Activated CD4-positive, CD25-positive, alpha-beta regulatory T cell (primary cell): ENCODE measurements at regions not wholly inside any gene's neighbourhood (a gene's known extent, or its start where the extent isn't known, plus 50 kb on each side); places are given as distances from the start of the nearest gene placed in this dataset.
"Not testable (repeated sequence)": the region's sequence is repeated elsewhere in the genome, so short reads cannot be mapped to it uniquely, and the experiment has no call there.

Source experiments
- DNase-seq, 4 experiments: peaks; one replicate each; lab custom pipeline; 2025; lab: John Stamatoyannopoulos, UW

DNA sequence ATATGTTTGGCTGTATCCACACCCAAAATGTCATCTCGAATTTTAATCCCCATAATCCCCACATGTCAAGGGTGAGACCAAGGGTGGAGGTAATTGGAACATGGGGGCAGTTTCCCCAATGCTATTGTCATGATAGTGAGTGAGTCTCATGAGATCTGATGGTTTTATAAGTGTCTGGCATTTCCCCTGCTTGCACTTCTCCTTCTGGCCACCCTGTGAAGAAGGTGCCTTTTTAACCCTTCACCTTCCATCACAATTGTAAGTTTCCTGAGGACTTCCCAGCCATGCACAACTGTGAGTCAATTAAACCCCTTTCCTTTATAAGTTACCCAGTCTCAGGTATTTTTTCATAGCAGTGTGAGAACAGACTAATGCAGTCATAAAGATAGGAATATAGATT, 216.7 kb upstream of the SSTR1 start:
- no peak for DNase-seq

DNA sequence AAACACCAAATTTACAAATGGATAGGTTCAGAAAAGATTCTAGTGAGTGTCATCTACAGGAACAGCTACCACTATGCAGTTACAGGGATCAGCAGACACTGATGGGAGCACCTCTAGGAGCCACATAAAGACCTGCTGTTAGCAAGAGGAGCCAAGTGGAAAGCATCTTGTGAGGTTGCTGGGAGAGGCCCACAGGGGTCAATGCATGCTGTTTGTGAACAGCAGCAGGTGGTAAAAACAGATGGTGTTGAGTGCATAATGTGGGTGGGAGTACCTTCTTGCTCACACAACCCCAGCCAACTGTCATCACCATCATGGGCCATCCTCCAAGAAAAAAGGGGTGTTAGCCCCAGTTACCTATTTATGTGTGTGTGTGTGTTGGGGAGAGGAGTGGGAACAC, 215.2 kb upstream of the SSTR1 start:
- no peak for DNase-seq

DNA sequence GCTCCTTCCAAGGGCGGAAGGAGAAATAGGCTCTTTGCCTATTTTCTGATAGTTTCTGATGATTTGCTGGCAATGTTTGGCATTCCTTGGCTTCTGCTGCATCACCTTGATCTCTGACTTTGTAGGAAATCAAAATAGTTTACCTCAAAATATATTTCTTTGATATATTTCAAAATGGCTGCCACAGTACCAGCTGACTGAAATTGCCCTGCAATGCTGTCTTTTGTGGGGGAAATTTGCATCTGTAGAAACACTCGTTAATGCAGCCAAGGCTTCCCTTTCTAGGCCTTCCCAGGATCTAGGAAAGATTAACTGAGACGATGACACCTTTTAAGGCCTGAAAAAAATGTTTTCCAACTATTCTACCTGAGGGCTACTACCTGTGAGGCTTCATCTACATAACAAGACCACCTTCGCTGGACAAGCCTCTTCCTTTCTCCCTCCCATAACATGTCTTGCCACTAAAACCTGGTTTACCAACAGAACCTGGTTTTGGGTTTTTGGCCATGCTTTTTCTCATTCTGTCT, 212.8 kb upstream of the SSTR1 start:
- DNase-seq: no peak

DNA sequence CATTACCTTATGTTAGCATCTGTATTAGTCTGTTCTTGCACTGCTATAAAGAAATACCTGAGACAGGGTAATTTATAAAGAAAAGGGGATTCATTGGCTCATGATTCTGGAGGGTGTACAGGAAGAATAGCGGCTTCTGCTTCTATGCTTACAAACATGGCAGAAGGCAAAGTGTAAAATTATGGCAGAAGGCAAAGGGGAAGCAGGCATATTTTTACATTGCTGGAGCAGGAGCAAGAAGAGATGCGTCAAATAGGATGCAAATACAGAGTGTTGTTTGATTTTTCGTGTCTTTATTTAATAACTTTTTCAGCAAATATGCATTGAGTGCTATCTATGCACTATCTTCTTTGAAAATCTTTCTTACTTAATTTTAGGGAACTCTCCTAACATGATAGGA, 210.7 kb upstream of the SSTR1 start:
- DNase-seq: no peak

DNA sequence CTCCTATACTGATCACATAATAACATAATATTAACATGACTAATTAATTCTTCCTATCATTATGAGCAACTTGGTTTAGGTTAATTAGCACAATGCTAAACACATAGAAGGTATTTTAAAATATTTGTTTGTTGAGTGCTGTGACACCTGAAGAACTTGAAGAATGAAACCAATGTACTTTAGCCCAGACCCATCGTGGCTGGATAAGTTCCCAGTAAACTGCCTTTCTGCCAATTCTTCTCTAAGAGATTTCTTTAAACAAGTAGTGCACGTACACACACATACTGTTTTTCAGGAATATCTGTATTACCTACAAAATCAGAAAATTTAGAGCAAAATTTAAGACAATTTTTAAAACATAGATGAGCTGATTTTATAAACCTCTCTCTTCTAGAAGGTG, 207.4 kb upstream of the SSTR1 start:
- DNase-seq: no peak

DNA sequence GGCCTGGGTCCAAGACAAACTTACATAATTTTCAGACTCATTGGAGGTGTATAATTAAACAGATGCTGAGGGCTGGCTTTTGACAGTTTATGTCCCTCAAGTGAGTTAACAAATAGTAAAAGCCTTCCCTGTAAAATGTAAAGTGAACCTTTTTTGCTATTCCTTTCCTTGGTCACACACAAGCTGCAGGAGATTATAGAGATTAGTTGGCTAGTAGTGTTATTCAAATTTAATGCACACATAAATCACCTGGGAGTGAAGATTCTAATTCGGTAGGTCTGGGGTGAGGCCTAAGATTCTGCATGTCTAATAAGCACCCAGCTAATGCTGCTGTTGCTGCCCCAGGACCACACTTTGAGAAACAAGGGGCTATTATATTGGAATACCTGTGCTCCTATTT, 206.2 kb upstream of the SSTR1 start:
- no peak for DNase-seq

DNA sequence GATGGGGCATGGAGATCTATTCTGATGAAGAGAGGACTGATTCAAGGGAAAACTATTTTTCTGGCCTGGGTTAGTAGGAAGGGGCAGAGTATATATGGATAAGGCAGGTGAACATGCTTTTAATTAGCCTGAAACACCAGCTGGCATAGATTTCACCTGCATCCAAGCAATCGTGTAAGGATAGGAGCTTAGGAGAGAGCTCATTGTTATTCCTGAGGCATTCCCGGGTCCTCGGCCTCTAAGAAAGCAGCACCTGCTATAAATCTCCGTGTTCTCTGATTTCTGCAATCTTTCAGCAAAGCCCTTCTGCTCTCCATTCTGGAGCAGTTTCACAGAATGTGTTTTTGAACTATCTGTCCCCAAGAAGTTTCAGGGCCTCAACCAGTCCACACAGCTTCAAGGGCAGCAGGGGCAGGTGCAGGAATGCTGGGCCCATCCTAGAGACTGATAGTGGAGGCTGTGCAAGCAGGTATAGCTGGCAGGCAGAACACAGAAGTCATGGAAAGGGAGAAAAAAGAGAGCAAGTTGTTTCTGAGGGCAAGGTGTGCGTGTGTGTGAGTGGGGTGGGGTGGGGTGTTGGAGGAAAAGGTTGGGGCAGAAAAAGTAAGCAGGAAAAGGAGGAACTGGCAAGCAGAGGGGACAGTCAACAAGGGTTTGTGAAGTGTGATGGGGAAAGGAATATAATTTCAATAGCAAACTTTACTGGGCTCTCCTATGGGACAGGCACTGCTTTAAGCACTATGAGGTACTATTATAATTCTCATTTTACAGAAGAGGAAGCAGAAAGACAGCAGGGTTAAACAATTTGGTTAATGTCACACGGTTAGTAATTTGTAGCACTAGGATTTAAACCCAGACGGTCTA, 203.7 kb upstream of the SSTR1 start:
- no peak for DNase-seq

DNA sequence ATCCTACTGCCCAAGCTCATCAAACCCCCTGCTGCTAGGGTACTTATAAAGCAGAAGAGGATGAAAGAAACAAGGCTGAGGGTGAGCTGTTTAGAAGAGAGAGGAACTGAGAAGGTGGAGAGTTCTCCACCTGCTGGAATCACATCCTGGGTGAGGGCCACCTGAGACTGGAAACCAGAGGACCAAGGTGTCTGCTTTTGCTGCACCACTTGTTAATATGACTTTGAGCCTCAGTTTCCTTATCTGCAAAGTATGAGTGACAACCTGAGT, 203.2 kb upstream of the SSTR1 start:
- DNase-seq: no peak

DNA sequence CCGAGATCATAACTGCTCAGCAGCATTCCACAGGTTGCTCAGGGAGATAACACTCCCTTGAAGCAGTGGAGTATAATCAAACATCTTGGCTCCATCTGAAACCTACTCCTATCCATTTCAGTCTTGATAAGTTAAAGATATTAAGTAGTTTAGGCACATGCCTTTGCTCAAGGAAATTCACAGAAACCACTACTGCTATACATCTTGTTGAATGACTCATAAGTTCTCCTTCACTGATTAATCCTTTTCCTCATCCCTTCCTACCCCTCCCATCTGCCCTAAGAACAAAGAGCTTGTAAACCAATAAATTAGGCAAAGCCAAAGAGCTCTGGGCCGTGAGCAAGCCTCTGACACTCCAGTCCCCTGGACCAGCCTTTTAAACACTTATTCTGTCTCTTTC, 196.5 kb upstream of the SSTR1 start:
- DNase-seq: not testable (repeated sequence)

DNA sequence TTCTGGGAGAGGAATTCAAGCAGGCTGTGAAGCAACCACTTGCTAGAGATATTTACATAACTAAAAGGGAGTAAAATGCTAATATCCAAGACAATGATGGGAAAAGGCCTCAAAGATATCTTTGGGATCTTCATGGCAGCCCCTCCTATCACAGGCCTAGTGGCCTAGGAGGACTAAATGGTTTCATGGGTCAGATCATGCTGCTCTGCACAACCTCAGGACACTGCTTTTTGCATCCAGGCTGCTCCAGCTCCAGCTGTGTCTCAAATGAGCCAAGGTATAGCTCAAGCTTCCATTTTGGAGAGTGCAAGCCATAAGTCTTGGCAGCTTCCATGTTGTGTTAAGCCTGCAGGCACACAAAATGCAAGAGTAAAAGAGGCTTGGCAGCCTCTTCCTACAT, 195.6 kb upstream of the SSTR1 start:
- DNase-seq: no peak

DNA sequence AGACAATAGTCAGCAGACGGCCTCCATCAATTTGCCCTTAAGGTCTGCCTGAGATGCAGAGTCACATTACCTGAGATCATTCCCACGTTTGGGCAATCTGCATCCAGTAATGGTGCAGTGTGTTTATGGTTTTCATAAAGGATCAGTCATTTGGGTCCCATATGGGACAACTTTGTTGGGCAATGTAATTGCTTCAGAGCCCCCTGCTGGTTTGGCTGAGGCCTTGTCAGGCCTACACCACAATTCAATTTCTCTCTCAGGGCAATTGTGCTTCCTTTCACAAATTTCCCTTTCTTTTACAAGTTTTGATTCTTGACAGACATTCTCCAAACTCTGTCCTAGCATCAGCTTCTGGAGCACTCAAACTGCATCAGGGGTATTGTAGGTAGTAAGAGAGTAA, 191.2 kb upstream of the SSTR1 start:
- no peak for DNase-seq

DNA sequence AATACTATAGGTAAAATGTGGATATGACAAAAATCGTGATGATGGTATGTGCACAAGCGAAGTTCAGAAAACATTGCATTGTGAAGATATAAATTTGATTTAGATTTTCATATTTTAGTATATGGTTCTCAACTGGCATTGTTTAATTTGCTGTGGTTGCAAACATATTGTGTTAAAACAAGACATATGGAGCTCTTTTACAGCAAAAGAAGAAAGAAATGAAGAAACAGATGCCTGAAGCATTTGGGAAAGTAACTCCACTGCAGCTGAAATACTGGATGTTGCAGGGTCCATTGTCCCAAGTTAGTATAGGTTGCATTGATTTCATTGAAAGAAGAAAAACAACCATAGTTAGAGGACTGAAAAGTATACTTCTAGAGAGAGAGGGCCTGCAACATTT, 185.8 kb upstream of the SSTR1 start:
- DNase-seq: no peak

DNA sequence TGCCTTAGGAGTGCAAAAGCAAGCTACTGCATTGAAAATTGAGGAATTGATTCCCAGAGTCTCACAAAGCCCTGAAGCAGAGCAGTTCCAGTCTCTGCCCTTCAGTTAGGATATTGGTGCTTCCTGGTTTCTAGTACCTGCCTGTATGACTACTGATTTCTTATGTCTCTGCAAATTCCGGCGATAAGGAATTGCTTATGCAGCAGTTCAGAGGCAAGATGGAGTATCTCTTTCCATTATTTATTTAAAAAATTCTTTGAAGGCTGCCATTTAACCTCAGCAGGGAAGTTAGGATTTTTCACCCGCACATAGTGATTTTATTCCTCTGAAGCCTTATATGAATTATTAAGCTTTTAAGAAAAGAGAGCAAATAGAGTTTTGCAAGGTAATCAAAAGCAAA, 184.9 kb upstream of the SSTR1 start:
- no peak for DNase-seq

DNA sequence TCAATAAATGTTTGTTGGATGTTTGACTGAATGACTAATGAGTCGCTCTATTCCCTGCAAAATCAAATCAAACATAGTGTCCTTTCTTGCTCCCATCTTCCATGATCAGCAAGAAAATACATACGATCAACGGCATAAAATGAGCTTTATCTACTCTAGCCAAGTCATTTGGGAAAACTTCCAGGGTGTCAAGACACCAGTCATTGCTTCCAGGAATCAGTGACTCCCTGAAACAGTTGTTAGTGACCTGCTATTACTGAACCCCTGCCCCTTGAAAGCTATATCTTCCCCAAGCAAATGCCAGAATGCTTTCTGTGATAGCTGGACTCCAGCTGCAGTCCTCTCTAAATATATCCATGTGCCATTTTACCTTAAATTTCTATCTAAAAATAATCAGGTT, 169.5 kb upstream of the SSTR1 start:
- no peak for DNase-seq

DNA sequence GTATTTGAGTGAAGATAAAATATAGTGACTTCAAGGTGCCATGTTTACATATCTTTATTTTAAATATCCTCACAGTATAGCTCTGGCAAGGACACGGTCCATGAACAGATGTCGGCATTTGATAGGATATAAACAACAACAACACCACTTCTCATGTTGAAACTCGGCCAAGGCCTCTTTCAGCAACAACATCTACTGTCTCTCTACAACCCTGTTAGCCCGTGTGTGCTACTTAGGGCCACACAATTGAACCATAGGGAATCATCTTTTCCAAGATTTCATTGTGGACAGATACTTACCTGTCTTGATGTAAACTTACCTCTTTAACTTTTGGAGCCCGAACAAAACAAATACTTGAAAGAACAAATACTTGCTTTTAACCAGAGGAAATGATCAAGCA, 168.7 kb upstream of the SSTR1 start:
- no peak for DNase-seq

DNA sequence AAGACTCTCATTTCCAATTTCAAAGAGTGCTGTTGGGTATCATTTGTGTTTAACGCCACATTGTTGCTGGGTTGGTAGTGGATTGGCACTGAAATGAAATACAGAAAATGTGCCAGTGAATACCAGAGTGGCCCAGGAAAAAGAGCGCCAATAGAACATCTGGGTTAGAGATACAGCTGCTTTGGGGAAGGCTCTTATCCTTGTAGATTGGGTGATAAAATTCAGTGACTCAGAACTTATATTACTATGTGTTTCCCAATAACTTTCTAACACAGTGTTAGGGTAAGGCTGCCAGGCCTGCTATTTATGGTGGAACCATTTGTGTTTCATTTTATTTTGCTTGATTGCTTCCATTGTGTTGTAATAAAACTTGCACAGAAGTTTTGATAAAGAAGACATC, 168.2 kb upstream of the SSTR1 start:
- DNase-seq: no peak

DNA sequence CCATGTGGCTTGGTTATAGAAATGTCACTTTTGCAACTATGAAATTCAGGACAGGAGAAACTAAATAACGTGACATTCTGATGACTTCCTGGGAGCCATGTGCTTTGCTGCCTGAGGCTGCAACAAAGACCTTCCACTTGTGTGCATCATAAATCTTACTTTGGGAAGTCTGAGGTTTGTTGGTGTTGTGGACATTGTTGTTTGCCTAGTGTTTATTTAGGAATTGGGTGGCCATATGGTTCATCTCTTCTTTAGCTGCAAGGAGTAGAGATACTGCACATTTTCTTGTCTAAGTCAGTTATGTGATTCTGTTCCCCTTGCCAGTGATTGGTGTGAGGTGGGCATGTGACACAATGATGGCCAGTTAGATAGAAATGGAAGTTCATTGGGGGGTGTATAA, 167.3 kb upstream of the SSTR1 start:
- DNase-seq: no peak

DNA sequence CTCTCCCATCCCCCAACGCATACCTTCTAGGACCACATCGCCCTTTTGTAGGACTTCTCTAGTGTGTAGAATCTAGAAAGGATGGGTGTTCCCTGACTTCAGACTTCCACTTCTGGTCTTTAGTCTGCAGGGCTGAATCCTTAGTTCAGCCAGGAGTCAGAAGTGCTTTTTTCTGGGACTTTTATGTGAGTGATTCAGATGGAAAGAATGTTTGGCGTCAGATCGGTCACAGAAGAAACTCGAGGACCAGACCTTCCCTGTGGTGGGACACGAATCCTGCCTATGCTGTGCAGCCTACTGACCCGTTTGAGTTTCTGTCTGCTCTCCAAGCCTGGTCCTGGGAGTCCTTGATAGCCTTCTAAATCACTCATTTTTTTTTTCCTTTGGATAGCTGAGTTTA, 165.4 kb upstream of the SSTR1 start:
- no peak for DNase-seq

DNA sequence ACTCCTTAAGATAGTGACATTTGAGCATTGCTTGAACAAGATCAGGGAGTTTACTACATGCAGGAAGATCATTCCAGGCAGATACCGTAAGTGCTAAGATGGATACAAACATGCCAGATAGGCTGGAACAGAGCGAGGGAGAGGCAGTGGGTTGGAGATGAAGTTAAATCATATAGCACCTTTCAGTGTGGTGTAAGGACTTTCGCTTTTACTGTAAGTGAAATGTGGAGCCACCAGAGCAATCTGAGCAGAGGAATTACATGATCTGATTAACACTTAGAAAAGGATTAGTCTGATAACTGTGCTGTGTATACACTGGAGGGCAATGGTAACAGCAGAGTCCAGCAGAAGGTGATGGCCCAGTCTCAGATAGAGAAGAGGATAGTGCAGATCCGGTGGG, 163.0 kb upstream of the SSTR1 start:
- no peak for DNase-seq

DNA sequence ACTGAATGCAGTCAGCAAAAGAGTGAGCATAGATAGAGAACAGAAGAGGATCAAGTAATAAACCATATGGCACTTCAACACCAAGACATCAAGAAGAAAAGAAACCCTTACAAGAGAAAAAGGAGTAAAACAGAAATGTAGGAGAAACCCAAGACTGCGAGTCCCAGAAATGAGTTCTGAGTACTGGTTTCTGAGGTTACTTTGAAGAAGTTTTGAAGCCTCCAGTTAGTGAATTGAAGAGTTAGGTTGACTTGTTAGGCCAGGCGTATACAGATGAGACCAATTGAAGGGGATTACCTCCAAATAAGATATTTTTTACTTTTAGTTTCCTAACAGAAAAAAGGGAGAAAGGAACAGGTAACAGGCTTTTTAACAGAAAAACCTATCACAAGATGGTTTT, 162.2 kb upstream of the SSTR1 start:
- DNase-seq: no peak

DNA sequence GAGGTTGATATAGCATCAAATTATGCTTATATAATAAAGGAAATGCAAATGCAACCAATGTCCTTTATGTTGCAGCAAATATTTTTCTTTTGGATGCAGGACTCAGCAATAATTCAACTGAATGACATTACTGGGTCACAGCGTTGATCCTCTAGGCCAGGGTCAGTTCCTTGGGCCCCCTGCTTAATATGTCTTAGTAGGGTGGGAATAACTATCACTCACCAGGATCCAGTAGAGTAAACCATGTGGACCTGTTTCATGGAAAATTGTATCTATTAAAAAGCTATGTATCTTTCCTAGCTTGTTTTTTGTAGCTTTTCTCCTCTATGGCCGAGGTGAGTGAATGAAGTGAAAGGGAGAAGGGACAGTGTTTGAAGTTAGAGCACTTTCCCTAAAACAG, 161.5 kb upstream of the SSTR1 start:
- DNase-seq: no peak

DNA sequence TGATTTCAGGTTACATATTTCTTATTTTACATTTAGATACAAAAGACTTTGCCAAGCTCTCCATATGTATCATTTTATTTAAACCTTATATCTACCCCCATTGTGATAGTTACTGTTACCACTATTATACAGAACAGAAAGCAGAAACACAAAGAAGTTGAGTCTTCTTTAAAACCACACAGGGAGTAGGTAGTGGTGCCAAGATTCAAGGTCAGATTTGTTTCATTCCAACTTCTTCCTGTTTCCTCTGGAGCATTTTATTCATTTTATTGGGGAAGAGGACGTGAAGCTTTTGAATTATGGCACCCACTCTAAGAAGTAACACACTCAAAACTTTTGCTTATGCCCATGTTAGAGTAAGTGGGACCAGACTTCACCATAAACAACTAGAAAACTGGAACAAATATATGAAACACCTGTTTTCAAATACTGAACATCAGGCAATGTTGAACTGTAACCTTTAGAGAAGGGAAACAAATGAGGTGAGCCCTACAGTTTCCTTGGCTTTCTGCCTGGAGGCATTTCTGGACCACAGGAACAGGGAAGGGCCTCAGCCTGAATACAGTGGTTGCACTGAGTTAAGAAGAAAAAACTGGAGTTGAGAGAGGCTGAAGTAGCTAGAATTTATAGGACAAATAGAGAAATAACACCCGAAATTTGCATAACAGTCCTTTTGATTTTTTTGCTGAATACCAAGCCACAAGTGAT, 160.4 kb upstream of the SSTR1 start:
- DNase-seq: no peak

DNA sequence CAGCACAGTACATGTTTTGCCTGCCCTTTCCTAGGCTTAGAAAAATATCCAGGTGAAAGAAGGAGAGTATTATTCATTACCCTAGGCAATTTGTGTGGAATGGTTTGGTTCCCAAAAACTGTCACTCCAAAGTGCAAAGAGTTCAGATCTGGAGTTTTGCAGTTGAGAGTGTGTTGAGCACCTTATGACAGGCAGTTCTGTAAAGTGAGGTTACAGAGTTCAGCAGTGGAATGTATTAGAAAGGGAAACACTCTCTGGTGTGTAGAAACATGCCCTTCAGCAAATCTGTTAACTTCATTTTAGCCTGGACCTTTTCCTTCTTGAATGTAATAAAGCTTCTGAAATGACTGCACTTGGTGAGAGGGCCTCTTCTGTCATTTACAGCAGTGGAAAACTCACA, 154.0 kb upstream of the SSTR1 start:
- DNase-seq: no peak

DNA sequence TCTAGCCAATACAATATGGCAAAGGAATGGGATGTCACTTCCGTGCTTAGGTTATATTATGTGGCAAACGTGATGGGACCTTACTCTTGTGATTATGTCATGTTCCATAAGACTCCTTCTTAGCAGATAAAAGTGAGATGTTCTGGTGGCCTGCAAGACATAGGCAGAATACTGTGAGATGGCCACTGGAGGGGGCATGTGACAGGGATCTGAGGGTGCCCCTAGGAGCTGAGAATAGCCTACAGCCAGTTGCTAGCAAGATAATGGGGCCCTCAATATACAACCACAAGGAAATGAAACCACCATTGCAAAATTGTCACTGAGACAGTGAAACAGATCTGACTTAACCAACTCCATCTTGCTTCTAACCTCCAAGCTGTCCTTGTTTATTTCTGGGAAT, 151.4 kb upstream of the SSTR1 start:
- no peak for DNase-seq
